Gastroesophageal sphincter (tissue), 3 donors: ENCODE measurements at regions not wholly inside any gene's neighbourhood (a gene's known extent, or its start where the extent isn't known, plus 50 kb on each side); places are given as distances from the start of the nearest gene placed in this dataset.

ENCODE experiments used
- EP300 ChIP-seq: sonication (generic); formaldehyde crosslinking; IDR thresholded peaks from one replicate; pipeline ENCODE4 v1.6.1; 2017; ENCODE audit warnings: antibody characterized with exemption, mild to moderate bottlenecking
- POLR2A ChIP-seq, 2 donors: fragments of 450-650 bp; IDR thresholded peaks; one replicate each; pipeline ENCODE4 v1.6.1; 2017; ENCODE audit warnings: antibody characterized with exemption in 2 of 2, mild to moderate bottlenecking in 2 of 2, moderate library complexity in 1 of 2
- POLR2AphosphoS5 ChIP-seq: sonication (generic); formaldehyde crosslinking; IDR thresholded peaks from one replicate; pipeline ENCODE4 v1.6.1; 2017; ENCODE audit warnings: antibody characterized with exemption
- TF ChIP-seq, protein P1 (sequence below), 4 experiments: fragments of 200-600 bp in 2 of 4; fragments of 450-650 bp in 2 of 4; sonication (generic) in 1 of 4; IDR thresholded peaks; one replicate each; pipeline ENCODE4 v1.5.1; 2017 to 2019; ENCODE audit warnings: antibody characterized with exemption in 4 of 4, mild to moderate bottlenecking in 2 of 4, moderate library complexity in 2 of 4

GRCh38 chr2:207333599-207334300 lies 168.0 kb upstream of the KLF7 start:
- TF ChIP-seq, protein P1, sequence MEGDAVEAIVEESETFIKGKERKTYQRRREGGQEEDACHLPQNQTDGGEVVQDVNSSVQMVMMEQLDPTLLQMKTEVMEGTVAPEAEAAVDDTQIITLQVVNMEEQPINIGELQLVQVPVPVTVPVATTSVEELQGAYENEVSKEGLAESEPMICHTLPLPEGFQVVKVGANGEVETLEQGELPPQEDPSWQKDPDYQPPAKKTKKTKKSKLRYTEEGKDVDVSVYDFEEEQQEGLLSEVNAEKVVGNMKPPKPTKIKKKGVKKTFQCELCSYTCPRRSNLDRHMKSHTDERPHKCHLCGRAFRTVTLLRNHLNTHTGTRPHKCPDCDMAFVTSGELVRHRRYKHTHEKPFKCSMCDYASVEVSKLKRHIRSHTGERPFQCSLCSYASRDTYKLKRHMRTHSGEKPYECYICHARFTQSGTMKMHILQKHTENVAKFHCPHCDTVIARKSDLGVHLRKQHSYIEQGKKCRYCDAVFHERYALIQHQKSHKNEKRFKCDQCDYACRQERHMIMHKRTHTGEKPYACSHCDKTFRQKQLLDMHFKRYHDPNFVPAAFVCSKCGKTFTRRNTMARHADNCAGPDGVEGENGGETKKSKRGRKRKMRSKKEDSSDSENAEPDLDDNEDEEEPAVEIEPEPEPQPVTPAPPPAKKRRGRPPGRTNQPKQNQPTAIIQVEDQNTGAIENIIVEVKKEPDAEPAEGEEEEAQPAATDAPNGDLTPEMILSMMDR (IDR thresholded peaks at IDR 0.05): no peak
- no peak for TF ChIP-seq POLR2AphosphoS5
- TF ChIP-seq POLR2A (IDR thresholded peaks at IDR 0.05): no peak
- TF ChIP-seq EP300: no peak
